GM12873 (cell line): ENCODE measurements at regions not wholly inside any gene's neighbourhood (a gene's known extent, or its start where the extent isn't known, plus 50 kb on each side); places are given as distances from the start of the nearest gene placed in this dataset.

Experiments
- CTCF ChIP-seq: IDR thresholded peaks from 2 replicates; pipeline ENCODE4 v1.5.1; 2012; ENCODE audit warnings: low read depth, mild to moderate bottlenecking, moderate library complexity, low read length, control low read depth; ENCODE audit not compliant: insufficient read depth; ENCODE audit errors: missing control alignments

DNA sequence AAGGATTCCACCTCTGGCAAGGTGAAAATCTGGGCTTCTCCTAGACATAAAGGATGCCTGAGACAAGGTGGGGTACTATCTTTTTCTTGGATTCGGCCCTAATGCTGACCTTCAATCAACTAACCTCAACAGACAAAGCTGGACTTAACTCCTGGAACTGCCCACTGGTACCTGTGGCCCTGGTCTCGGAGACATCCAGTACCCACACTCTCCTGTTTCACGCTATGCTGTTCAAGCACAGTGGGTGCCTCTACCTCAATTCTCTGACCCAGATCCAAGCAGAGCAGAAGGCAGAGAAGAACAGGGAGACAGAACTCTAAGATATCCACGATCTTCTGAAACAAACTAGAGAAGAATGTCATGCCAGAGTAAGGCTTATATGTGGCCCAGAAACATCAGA, 189.8 kb upstream of the FOXQ1 start:
- TF ChIP-seq CTCF = no peak

DNA sequence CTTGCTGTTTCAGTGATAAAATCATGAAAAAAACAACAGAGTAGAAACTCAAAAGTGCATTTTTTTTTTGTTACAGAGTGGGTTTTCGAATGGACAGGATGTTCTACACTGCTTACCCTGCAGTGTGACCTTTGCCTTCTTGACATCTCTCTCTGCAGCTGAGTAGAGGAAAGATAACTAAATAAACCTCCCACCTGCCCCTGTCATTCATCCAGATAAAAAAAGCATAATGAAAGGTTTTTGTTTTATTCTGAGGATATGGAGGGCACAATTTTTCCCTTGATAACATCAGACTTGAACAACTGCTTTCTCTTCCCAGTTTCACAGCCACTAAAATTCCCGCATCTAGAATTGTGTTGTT, 193.6 kb upstream of the FOXQ1 start:
- TF ChIP-seq CTCF = no peak

GRCh38 chr6:1117530-1118286, 194.2 kb upstream of the FOXQ1 start:
- no peak for TF ChIP-seq CTCF

DNA sequence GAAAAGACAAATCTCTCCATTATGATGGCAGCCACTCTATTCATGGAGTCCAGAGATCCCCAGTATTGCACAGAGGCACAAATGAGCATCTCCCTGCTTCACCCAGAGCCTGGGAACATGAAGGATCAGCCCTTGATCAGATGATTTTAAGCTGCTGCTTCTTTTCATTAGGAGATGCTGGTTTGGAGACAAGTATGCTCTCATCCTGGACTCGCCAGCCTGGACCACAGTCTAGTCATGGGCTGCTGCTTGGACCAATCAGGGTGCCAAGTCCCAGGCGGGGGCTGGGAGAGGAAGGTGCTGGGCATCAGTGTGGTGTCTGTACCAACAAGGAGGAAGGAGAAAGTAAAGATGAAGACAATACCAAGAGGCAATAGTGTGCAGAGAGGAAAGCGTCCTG, 195.7 kb upstream of the FOXQ1 start:
- TF ChIP-seq CTCF = no peak

GRCh38 chr6:1113916-1114540, 197.9 kb upstream of the FOXQ1 start:
- no peak for TF ChIP-seq CTCF

- TF ChIP-seq CTCF = no peak
These were observed 200.5 kb upstream of the FOXQ1 start for GRCh38 chr6:1111361-1111760.

DNA sequence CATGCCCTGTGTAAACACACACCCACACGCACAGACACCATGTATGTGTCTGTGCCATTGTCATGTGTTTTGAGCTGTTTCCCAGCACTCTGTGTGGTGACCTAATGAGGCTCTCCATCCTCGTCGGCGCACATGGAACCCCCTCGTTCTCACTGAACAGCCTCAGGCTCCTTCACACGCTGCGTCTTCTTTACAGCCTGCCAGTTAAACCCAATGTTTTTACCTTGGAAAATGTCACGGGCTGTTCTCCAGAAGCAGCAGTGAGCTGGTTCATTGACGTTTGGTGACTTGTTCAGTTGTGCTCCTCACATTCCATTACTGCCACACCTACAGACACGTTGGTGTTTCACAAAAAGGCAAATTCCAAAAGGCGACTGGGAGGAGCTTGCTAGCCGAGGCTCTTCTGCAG, 201.0 kb upstream of the FOXQ1 start:
- no peak for TF ChIP-seq CTCF
